OCI-LY7 (cell line): ENCODE measurements at regions not wholly inside any gene's neighbourhood (a gene's known extent, or its start where the extent isn't known, plus 50 kb on each side); places are given as distances from the start of the nearest gene placed in this dataset.

Source experiments
- EZH2phosphoT487 ChIP-seq: fragments of 200-600 bp; sonication (generic); IDR thresholded peaks from 2 replicates; pipeline ENCODE4 v1.6.1; 2018; ENCODE audit warnings: low read depth, borderline replicate concordance, mild to moderate bottlenecking, mixed run types, antibody characterized with exemption, low read length, moderate library complexity, mixed read lengths
- TF ChIP-seq, protein P1 (sequence below): fragments of 200-600 bp; sonication (generic); conservative IDR thresholded peaks from 2 replicates; pipeline ENCODE4 v1.5.1; 2014; ENCODE audit warnings: mild to moderate bottlenecking, antibody characterized with exemption, low read length, moderate library complexity, mixed read lengths

DNA sequence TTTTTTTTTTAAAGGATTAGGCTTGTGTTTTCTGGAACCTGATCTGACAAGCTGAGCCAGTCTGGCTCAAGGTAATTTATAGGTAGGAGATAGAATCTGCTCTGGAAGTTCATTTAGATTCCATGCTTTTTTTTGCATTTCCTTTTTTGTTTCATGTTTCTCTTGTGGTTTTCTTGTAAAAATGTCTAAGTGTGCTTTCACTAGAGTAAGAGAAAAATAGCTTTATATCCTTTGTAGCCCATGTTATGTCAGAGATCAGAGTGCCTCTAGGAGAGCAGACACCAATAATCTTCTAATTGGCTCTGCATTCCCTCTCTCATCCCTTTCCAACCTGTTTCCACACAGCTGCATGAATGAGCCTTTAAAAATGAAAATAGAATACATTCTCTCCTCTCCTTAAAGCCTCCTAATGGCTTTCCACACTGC is 389.8 kb upstream of the KCNMB2 start:
- TF ChIP-seq, protein P1, sequence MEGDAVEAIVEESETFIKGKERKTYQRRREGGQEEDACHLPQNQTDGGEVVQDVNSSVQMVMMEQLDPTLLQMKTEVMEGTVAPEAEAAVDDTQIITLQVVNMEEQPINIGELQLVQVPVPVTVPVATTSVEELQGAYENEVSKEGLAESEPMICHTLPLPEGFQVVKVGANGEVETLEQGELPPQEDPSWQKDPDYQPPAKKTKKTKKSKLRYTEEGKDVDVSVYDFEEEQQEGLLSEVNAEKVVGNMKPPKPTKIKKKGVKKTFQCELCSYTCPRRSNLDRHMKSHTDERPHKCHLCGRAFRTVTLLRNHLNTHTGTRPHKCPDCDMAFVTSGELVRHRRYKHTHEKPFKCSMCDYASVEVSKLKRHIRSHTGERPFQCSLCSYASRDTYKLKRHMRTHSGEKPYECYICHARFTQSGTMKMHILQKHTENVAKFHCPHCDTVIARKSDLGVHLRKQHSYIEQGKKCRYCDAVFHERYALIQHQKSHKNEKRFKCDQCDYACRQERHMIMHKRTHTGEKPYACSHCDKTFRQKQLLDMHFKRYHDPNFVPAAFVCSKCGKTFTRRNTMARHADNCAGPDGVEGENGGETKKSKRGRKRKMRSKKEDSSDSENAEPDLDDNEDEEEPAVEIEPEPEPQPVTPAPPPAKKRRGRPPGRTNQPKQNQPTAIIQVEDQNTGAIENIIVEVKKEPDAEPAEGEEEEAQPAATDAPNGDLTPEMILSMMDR, result no peak
- no peak for TF ChIP-seq EZH2phosphoT487
